ENCODE measurements at regions not wholly inside any gene's neighbourhood (a gene's known extent, or its start where the extent isn't known, plus 50 kb on each side); places are given as distances from the start of the nearest gene placed in this dataset.

DNA sequence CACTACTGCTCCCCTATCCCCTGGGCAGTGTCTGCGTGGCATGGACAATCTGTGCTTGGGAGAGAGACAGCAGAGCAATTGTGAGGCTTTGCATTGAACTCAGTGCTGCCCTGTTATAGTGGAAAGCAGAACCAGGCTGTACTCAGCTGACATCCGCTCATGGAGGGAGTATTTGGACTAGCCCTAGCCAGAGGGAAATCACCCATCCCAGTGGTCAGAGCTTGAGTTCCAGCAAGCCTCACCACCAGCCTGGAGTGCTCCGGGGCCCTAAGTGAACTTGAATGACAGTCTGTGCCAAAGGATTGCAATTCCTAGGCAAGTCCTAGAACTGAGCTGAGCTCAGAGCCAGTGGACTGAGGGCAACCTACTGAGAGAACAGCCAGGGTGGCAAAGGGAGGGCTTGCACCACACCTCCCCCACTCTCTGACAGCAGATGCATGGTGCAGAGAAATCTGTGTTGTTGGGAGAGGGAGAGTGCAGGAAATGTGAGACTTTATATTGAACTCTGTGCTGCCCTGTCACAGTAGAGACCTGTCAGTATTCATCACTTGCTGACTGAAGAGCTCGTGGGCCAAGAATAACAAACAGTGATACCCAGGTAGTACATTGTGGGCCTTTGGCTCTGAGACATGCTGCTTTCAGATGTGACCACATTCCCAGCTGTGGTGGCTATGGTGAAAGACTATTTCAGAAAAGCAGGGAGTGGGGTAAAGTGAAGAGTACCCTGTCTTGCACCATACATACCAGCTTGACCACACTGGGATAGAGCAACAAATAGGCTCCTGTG, 107.7 kb upstream of the SLC5A9 start:
- Histone ChIP-seq H3K27me3 (ENCODE audit: control insufficient read depth in 1 of 2, insufficient read depth in 2 of 2, low read length in 1 of 2) (no peaks in the 10 kb centered on the region), H3K9me3 (ENCODE audit: control insufficient read depth, low read length) (peaks cover 2% of the 10 kb centered on the region), H3K4me1 (ENCODE audit: control insufficient read depth in 1 of 2, insufficient read depth in 2 of 2, low read length in 2 of 2) (no peaks in the 10 kb centered on the region), H3K4me3 (ENCODE audit: low read length in 2 of 2) (no peak overlapping the region), H3K27ac (ENCODE audit: low read depth in 1 of 2, low read length in 2 of 2) (no peak overlapping the region), H3K36me3 (ENCODE audit: control insufficient read depth in 1 of 2, insufficient read depth in 2 of 2, low read length in 1 of 2) (no peaks in the 10 kb centered on the region)
- no peak for ATAC-seq (ENCODE audit: low FRiP score)
- DNase-seq = no peak
- 80 to 81% methylated on average over 4 of the region's 4 CpGs for WGBS, 2 donors
- intact Hi-C loops (cut with DNase I) = loop anchor here in 1 of 2 donors (5.0 kb wide), 1 partner anchor 88 kb away; no protein-coding TSS in a partner anchor

DNA sequence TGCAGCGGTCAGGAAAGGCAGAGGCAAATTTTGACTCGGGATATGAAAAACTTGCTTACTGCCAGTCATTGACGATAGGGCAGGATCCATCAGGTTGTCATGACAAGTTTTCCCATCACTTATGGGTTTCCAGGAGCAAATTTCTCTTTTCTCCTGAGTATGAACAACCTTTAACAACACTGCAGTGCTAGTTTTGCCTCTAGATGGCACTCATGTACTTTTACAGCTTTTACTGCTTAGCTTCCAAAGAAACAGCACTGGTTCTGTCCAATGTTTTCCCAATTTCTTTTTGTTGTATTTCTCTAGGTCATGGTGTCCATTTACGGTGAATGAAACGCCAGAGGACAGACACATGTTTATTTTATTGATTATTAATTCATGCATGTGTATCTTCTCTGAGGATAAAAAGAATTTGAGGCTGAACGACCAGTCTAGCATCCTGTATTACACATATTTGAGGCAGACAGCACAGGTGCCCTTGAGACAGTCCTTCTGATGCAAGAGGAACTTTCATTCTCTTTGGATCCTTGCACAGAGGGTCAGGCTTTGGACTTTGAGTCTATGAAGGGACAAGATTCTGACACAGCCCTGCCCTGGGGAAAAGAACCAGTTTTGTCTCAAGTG, 112.3 kb upstream of the TRABD2B start:
- intact Hi-C loops (cut with DNase I) = loop anchor here (2.0 to 10.0 kb wide), 5 partner anchors 93 to 388 kb away; no protein-coding TSS in a partner anchor
- no peak overlapping the region for H3K27ac ChIP-seq (ENCODE audit: low read depth in 1 of 2, low read length in 2 of 2)

DNA sequence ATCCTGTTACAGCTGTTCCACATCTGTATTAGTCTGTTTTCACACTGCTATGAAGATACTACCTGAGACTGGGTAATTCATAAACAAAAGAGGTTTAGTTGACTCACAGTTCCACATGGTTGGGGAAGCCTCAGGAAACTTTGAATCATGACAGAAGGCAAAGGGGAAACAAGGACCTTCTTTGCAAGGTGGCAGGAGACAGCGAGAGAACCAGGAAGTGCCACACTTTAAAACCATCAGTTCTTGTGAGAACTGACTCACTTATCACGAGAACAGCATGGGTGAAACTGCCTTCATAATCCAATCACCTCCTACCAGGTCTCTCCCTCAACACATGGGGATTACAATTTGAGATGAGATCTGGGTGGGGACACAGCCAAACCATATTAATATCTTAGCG, 110.3 kb upstream of the TRABD2B start:
- Histone ChIP-seq H3K27me3 (ENCODE audit: control insufficient read depth in 1 of 2, insufficient read depth in 2 of 2, low read length in 1 of 2) (no peaks in the 10 kb centered on the region), H3K36me3 (ENCODE audit: control insufficient read depth in 1 of 2, insufficient read depth in 2 of 2, low read length in 1 of 2) (no peaks in the 10 kb centered on the region), H3K4me3 (ENCODE audit: low read length in 2 of 2) (no peak overlapping the region), H3K4me1 (ENCODE audit: control insufficient read depth in 1 of 2, insufficient read depth in 2 of 2, low read length in 2 of 2) (no peaks in the 10 kb centered on the region), H3K27ac (ENCODE audit: low read depth in 1 of 2, low read length in 2 of 2) (no peak overlapping the region), H3K9me3 (ENCODE audit: control insufficient read depth, low read length) (no peaks in the 10 kb centered on the region)
- intact Hi-C loops (cut with DNase I) = loop anchor here (5.0 to 10.0 kb wide), 2 partner anchors 127 to 390 kb away; no protein-coding TSS in a partner anchor
- ATAC-seq (ENCODE audit: low FRiP score) (no peak), DNase-seq (no peak)
- 84% methylated on average over 3 of the region's 3 CpGs for WGBS, 2 donors

More for the DNA sequence above, 112.3 kb upstream of the TRABD2B start:
- no peaks in the 10 kb centered on the region for H3K9me3 ChIP-seq (ENCODE audit: control insufficient read depth, low read length)
- H3K27me3 ChIP-seq (ENCODE audit: control insufficient read depth in 1 of 2, insufficient read depth in 2 of 2, low read length in 1 of 2) = no peaks in the 10 kb centered on the region
- no peaks in the 10 kb centered on the region for H3K4me1 ChIP-seq (ENCODE audit: control insufficient read depth in 1 of 2, insufficient read depth in 2 of 2, low read length in 2 of 2)
- no peaks in the 10 kb centered on the region for H3K36me3 ChIP-seq (ENCODE audit: control insufficient read depth in 1 of 2, insufficient read depth in 2 of 2, low read length in 1 of 2)
- ATAC-seq (ENCODE audit: low FRiP score) = no peak
- no peak overlapping the region for H3K4me3 ChIP-seq (ENCODE audit: low read length in 2 of 2)
- DNase-seq = no peak
- WGBS, 2 donors = 13 to 16% methylated on average over 6 of the region's 6 CpGs

DNA sequence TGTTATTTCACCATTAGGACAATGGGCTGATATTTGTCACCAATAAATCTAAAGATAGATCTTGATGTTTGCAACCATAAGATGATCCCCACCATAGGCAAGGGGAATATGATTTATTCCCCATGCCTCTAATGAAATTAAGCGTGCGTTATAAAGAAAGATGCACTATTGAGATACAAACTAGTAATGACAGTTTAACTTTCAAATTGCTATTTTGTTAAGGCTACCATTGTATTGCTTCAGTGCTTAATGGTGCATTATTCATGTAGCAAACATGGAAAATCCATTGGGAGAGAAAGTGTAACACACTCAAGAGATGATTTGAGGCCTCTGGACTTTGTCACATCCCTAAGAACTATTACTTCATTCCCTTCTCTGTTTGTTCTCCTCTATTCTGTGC, 108.9 kb upstream of the TRABD2B start:
- ATAC-seq (ENCODE audit: low FRiP score) = no peak
- Histone ChIP-seq H3K4me3 (ENCODE audit: low read length in 2 of 2) (no peak overlapping the region), H3K4me1 (ENCODE audit: control insufficient read depth in 1 of 2, insufficient read depth in 2 of 2, low read length in 2 of 2) (no peaks in the 10 kb centered on the region), H3K36me3 (ENCODE audit: control insufficient read depth in 1 of 2, insufficient read depth in 2 of 2, low read length in 1 of 2) (no peaks in the 10 kb centered on the region), H3K27ac (ENCODE audit: low read depth in 1 of 2, low read length in 2 of 2) (no peak overlapping the region), H3K9me3 (ENCODE audit: control insufficient read depth, low read length) (no peaks in the 10 kb centered on the region), H3K27me3 (ENCODE audit: control insufficient read depth in 1 of 2, insufficient read depth in 2 of 2, low read length in 1 of 2) (no peaks in the 10 kb centered on the region)
- DNase-seq = no peak
- intact Hi-C loops (cut with DNase I) = loop anchor here (5.0 to 10.0 kb wide), 2 partner anchors 129 to 391 kb away; no protein-coding TSS in a partner anchor
- WGBS, 2 donors = 98 to 99% methylated on average over 2 of the region's 2 CpGs

DNA sequence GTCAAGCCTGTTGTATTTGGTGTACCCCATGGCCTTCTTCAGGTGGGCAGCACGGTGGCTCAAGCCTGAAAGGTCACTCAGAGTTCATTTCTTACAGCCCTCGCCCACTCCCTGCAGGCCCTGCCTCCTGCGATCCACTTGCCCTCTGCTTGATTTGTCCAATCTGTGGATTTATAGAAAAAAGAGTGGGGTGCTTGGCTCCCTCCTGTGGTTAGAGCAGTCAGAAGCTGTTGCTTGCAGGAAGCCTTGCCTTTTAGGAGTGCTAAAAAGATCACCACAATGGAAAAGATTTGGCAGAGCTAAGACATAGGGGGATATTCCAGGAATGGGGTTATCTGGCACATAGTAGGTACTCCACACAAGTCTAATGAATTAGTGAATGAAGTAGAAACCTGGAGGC, 108.0 kb upstream of the TRABD2B start:
- DNase-seq (no peak), ATAC-seq (ENCODE audit: low FRiP score) (no peak)
- H3K9me3 ChIP-seq (ENCODE audit: control insufficient read depth, low read length) = no peaks in the 10 kb centered on the region
- intact Hi-C loops (cut with DNase I) = loop anchor here (5.0 to 10.0 kb wide), 2 partner anchors 130 to 392 kb away; no protein-coding TSS in a partner anchor
- H3K36me3 ChIP-seq (ENCODE audit: control insufficient read depth in 1 of 2, insufficient read depth in 2 of 2, low read length in 1 of 2) = no peaks in the 10 kb centered on the region
- 61 to 74% methylated on average over 3 of the region's 3 CpGs for WGBS, 2 donors
- no peaks in the 10 kb centered on the region for H3K4me1 ChIP-seq (ENCODE audit: control insufficient read depth in 1 of 2, insufficient read depth in 2 of 2, low read length in 2 of 2)
- H3K27ac ChIP-seq (ENCODE audit: low read depth in 1 of 2, low read length in 2 of 2) = no peak overlapping the region
- no peak overlapping the region for H3K4me3 ChIP-seq (ENCODE audit: low read length in 2 of 2)
- H3K27me3 ChIP-seq (ENCODE audit: control insufficient read depth in 1 of 2, insufficient read depth in 2 of 2, low read length in 1 of 2) = no peaks in the 10 kb centered on the region

DNA sequence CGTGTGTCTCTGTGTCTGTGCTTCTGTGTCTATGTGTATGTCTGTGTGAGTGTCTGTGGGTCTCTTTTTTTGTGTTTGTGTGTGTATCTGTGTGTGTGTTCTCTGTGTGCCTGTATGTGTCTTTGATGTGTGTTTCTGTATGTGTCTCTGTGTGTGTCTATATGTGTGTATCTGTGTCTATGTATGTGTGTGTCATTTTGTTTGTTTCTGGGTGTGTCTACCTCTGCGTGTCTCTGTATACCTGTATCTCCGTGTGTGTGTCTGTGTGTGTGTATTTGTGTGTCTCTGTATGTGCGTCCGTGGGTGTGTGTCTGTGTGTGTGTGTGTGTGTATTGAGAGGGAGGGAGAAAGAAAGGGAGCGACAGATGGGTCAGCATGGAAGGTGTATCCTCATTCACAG, 106.3 kb upstream of the TRABD2B start:
- DNase-seq = no peak
- intact Hi-C loops (cut with DNase I) = loop anchor here in 1 of 2 donors (10.0 kb wide), 1 partner anchor 131 kb away; no protein-coding TSS in a partner anchor
- H3K27ac ChIP-seq (ENCODE audit: low read depth in 1 of 2, low read length in 2 of 2) = no peak overlapping the region
- no peaks in the 10 kb centered on the region for H3K9me3 ChIP-seq (ENCODE audit: control insufficient read depth, low read length)
- H3K27me3 ChIP-seq (ENCODE audit: control insufficient read depth in 1 of 2, insufficient read depth in 2 of 2, low read length in 1 of 2) = no peaks in the 10 kb centered on the region
- no peak overlapping the region for H3K4me3 ChIP-seq (ENCODE audit: low read length in 2 of 2)
- H3K36me3 ChIP-seq (ENCODE audit: control insufficient read depth in 1 of 2, insufficient read depth in 2 of 2, low read length in 1 of 2) = no peaks in the 10 kb centered on the region
- ATAC-seq (ENCODE audit: low FRiP score) = no peak
- 93 to 97% methylated on average over 6 of the region's 6 CpGs for WGBS, 2 donors
- no peaks in the 10 kb centered on the region for H3K4me1 ChIP-seq (ENCODE audit: control insufficient read depth in 1 of 2, insufficient read depth in 2 of 2, low read length in 2 of 2)

DNA sequence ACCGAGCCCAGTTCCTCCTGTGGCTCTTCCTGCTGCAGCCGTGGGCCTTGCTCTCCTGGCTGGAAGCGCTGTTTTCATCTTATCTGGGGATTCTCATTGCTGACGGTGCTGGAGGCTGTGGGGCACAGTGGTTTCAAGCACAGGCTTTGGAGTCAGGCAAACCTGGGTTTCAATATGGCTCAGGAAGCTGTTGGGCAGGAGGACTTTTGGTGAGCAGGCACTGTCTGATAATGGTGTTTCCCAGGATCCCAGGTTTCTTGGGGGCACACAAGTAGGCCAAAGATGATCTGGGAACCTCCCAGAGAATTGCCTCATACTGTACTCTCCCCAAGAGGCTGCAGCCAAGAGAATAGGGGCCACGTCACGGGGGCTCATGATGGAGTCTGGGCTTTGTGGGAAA, 105.6 kb upstream of the TRABD2B start:
- Histone ChIP-seq H3K27me3 (ENCODE audit: control insufficient read depth in 1 of 2, insufficient read depth in 2 of 2, low read length in 1 of 2) (no peaks in the 10 kb centered on the region), H3K27ac (ENCODE audit: low read depth in 1 of 2, low read length in 2 of 2) (no peak overlapping the region), H3K36me3 (ENCODE audit: control insufficient read depth in 1 of 2, insufficient read depth in 2 of 2, low read length in 1 of 2) (no peaks in the 10 kb centered on the region), H3K9me3 (ENCODE audit: control insufficient read depth, low read length) (peaks cover 1% of the 10 kb centered on the region), H3K4me1 (ENCODE audit: control insufficient read depth in 1 of 2, insufficient read depth in 2 of 2, low read length in 2 of 2) (no peaks in the 10 kb centered on the region), H3K4me3 (ENCODE audit: low read length in 2 of 2) (no peak overlapping the region)
- no peak for ATAC-seq (ENCODE audit: low FRiP score)
- WGBS, 2 donors = 88 to 91% methylated on average over 6 of the region's 6 CpGs
- no peak for DNase-seq
- intact Hi-C loops (cut with DNase I) = loop anchor here in 1 of 2 donors (10.0 kb wide), 1 partner anchor 132 kb away; no protein-coding TSS in a partner anchor

DNA sequence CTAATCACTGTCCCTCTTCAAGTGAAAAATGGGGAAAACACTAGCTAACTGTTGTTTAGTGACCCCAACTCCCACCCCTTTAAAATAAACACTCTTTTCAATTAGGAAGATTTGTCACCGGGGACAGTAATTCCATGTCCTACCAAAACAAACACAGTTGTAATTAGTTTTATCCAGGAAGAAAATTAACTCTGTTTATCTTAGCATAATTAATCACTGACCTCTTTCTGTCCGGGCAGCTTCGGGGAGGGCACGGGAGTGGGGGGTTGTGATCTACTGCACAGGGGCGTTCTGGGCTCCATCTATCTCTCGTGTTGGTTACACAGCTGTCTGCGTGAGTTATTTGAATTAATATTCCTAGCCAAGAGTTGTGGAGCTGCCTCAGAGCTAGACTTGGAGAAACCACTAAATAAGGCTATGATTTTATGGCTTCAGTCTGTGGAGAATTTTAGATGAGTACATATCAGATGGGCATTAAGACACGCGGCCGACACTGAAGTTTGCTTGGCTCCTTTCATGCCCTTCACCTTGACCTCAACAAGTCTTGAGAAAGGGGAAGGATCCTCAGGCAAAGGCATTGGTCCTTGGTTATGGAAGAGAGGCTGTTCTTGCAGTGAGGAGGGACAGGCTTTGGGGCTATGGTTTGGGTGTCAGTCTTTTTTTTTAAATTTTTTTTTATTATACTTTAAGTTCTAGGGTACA, 102.0 kb upstream of the TRABD2B start:
- Histone ChIP-seq H3K27me3 (ENCODE audit: control insufficient read depth in 1 of 2, insufficient read depth in 2 of 2, low read length in 1 of 2) (no peaks in the 10 kb centered on the region), H3K9me3 (ENCODE audit: control insufficient read depth, low read length) (peaks cover 1% of the 10 kb centered on the region), H3K4me3 (ENCODE audit: low read length in 2 of 2) (no peak overlapping the region), H3K36me3 (ENCODE audit: control insufficient read depth in 1 of 2, insufficient read depth in 2 of 2, low read length in 1 of 2) (no peaks in the 10 kb centered on the region), H3K27ac (ENCODE audit: low read depth in 1 of 2, low read length in 2 of 2) (no peak overlapping the region), H3K4me1 (ENCODE audit: control insufficient read depth in 1 of 2, insufficient read depth in 2 of 2, low read length in 2 of 2) (no peaks in the 10 kb centered on the region)
- DNase-seq (no peak), ATAC-seq (ENCODE audit: low FRiP score) (no peak)
- WGBS, 2 donors = 12 to 13% methylated on average over 10 of the region's 10 CpGs
- intact Hi-C loops (cut with DNase I) = no loop called here

Data from aorta (tissue), 5 donors.